Testis (tissue), 2 donors: ENCODE measurements at regions not wholly inside any gene's neighbourhood (a gene's known extent, or its start where the extent isn't known, plus 50 kb on each side); places are given as distances from the start of the nearest gene placed in this dataset.

Experiments used
- DNase-seq: peaks from one replicate; pipeline ENCODE4 v3.0.0-alpha.2; 2019
- H3K27ac ChIP-seq, 2 donors: fragments of 200-600 bp; sonication (generic); one replicate each; pipeline ENCODE4 v1.5.1; 2019
- H3K27me3 ChIP-seq: fragments of 200-600 bp; sonication (generic); one replicate; pipeline ENCODE4 v1.5.1; 2019
- H3K36me3 ChIP-seq: fragments of 200-600 bp; sonication (generic); one replicate; pipeline ENCODE4 v1.5.1; 2017; ENCODE audit warnings: low read depth; ENCODE audit errors: missing control alignments
- H3K4me1 ChIP-seq: fragments of 200-600 bp; sonication (generic); one replicate; pipeline ENCODE4 v1.5.1; 2019
- H3K4me3 ChIP-seq, 2 donors: fragments of 200-600 bp; sonication (generic); one replicate each; pipeline ENCODE4 v1.5.1; 2017 to 2019
- H3K9me3 ChIP-seq: fragments of 200-600 bp; sonication (generic); one replicate; pipeline ENCODE4 v1.5.1; 2017
- CTCF ChIP-seq, 3 experiments: fragments of 450-650 bp in 2 of 3; fragments of 200-600 bp in 1 of 3; sonication (generic) in 1 of 3; IDR thresholded peaks; one replicate each; pipeline ENCODE4 v1.5.1; 2016 to 2019; ENCODE audit warnings: antibody characterized with exemption in 3 of 3, mild to moderate bottlenecking in 2 of 3, moderate library complexity in 1 of 3
- POLR2A ChIP-seq: fragments of 450-650 bp; IDR thresholded peaks from one replicate; pipeline ENCODE4 v1.6.1; 2017; ENCODE audit warnings: antibody characterized with exemption, mild to moderate bottlenecking, moderate library complexity
- WGBS, 2 donors: methylation state at CpG; one replicate each; pipeline ENCODE4 v1.1.5; 2018; 5-methylcytosine and 5-hydroxymethylcytosine counted together
- intact Hi-C: fragments of 100-400 bp; cut with DNase I; formaldehyde crosslinking; loops from one replicate; pipeline ENCODE4 v1.15.1; 2023; ENCODE audit warnings: low total_unique reads

GRCh38 chr5:145160679-145161078, 674.5 kb downstream of the PRELID2 start:
- no peak overlapping the region for H3K4me3 ChIP-seq
- no peak overlapping the region for H3K27ac ChIP-seq
- H3K36me3 ChIP-seq, result no peaks in the 10 kb centered on the region
- H3K9me3 ChIP-seq, result no peaks in the 10 kb centered on the region
- intact Hi-C loops, result no loop called here
- no peaks in the 10 kb centered on the region for H3K27me3 ChIP-seq
- no peak for TF ChIP-seq CTCF (IDR thresholded peaks at IDR 0.05)
- TF ChIP-seq POLR2A, result no peak
- H3K4me1 ChIP-seq, result no peaks in the 10 kb centered on the region
- DNase-seq, result no peak
- 76 to 83% methylated on average over 4 of the region's 4 CpGs for WGBS, 2 donors

DNA sequence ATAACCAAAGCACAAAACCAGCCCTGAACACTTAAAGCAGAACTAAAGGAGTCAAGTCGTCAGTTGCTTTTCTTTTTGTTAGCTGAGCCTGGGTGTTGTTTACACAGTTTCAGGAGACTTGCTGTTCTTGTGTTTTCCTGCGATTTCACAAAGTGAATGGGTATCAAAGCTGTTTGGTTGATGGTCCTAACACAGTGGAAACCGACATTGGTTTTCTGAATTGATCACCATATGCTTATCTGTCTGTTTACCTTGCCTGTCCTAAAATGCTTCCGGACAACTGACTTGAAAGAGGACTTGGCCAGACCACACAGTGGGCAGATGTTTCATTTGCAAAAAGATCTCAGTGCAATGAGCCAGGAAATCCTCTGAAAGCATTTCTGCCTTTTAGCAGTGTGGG, 676.4 kb downstream of the PRELID2 start:
- DNase-seq, result no peak
- Histone ChIP-seq H3K36me3 (no peaks in the 10 kb centered on the region), H3K4me1 (no peaks in the 10 kb centered on the region), H3K27ac (no peak overlapping the region), H3K9me3 (no peaks in the 10 kb centered on the region), H3K4me3 (no peak overlapping the region), H3K27me3 (no peaks in the 10 kb centered on the region)
- 41 to 46% methylated on average over 4 of the region's 4 CpGs for WGBS, 2 donors
- TF ChIP-seq CTCF (IDR thresholded peaks at IDR 0.05), result no peak
- no peak for TF ChIP-seq POLR2A
- intact Hi-C loops, result no loop called here

DNA sequence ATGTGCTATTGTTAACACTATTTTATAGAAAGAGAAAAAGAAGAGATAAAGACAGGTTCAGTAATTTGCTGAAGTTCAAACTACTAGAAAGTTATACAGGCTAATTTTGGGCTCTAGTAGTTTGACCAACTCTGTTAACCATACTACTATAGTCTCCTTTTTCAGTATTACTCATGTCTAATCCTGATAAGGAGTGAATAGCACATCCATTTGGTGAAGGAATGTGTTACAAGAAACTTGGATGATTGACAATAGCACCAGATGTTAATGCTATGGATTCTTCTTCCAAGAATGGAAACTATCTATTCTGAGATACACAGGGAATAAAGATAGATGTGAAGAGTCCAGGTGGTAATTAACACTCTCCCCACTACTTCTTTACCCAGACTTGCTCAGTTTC, 677.3 kb downstream of the PRELID2 start:
- Histone ChIP-seq H3K27ac (no peak overlapping the region), H3K9me3 (no peaks in the 10 kb centered on the region), H3K27me3 (no peaks in the 10 kb centered on the region), H3K4me3 (no peak overlapping the region), H3K4me1 (no peaks in the 10 kb centered on the region), H3K36me3 (no peaks in the 10 kb centered on the region)
- intact Hi-C loops, result no loop called here
- TF ChIP-seq POLR2A (no peak), CTCF (IDR thresholded peaks at IDR 0.05) (no peak)
- no peak for DNase-seq

- H3K9me3 ChIP-seq, result no peaks in the 10 kb centered on the region
- no peaks in the 10 kb centered on the region for H3K36me3 ChIP-seq
- H3K4me3 ChIP-seq, result no peak overlapping the region
- no peaks in the 10 kb centered on the region for H3K4me1 ChIP-seq
- no peaks in the 10 kb centered on the region for H3K27me3 ChIP-seq
- no peak for DNase-seq
- TF ChIP-seq CTCF (IDR thresholded peaks at IDR 0.05), result no peak
- TF ChIP-seq POLR2A, result no peak
- intact Hi-C loops, result no loop called here
- H3K27ac ChIP-seq, result no peak overlapping the region
- 57 to 63% methylated on average over 1 of the region's 1 CpG for WGBS, 2 donors
Observed at GRCh38 chr5:145141534-145141933, 693.6 kb downstream of the PRELID2 start.

DNA sequence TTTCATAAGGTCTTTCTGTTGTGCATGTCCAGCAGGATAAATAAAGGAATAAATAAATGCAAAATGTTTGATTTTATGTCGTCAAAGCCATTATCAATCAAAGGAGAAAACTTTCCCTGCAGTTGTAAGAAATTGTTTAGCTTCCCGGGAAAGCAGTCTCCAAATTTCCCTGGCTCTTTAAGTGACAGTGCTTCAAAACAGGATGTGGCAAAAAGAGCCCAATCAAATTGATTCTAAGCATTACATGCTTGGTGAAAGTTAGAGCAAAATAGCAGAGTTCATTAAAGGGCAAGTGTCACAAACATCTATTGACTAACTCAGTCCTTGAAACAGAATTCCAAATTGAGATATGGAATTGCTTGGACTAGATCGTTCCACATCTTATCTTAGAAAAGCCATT, 704.1 kb downstream of the PRELID2 start:
- H3K4me1 ChIP-seq, result no peaks in the 10 kb centered on the region
- DNase-seq, result no peak
- no peak overlapping the region for H3K27ac ChIP-seq
- no peak overlapping the region for H3K4me3 ChIP-seq
- H3K9me3 ChIP-seq, result no peaks in the 10 kb centered on the region
- intact Hi-C loops, result no loop called here
- WGBS, 2 donors, result 39 to 45% methylated on average over 3 of the region's 3 CpGs
- no peaks in the 10 kb centered on the region for H3K27me3 ChIP-seq
- H3K36me3 ChIP-seq, result no peaks in the 10 kb centered on the region
- TF ChIP-seq CTCF (IDR thresholded peaks at IDR 0.05), result no peak
- TF ChIP-seq POLR2A, result no peak
